VCaP (cell line): ENCODE measurements at regions not wholly inside any gene's neighbourhood (a gene's known extent, or its start where the extent isn't known, plus 50 kb on each side); places are given as distances from the start of the nearest gene placed in this dataset.
"Not testable (repeated sequence)": the region's sequence is repeated elsewhere in the genome, so short reads cannot be mapped to it uniquely, and the experiment has no call there.

ENCODE experiments used
- H3K27ac ChIP-seq: fragments of 450-650 bp; 2 replicates; pipeline ENCODE4 v1.5.1; 2017
- CTCF ChIP-seq: fragments of 450-650 bp; conservative IDR thresholded peaks from 2 replicates; pipeline ENCODE4 v1.5.1; 2017; ENCODE audit warnings: mild to moderate bottlenecking, moderate library complexity

DNA sequence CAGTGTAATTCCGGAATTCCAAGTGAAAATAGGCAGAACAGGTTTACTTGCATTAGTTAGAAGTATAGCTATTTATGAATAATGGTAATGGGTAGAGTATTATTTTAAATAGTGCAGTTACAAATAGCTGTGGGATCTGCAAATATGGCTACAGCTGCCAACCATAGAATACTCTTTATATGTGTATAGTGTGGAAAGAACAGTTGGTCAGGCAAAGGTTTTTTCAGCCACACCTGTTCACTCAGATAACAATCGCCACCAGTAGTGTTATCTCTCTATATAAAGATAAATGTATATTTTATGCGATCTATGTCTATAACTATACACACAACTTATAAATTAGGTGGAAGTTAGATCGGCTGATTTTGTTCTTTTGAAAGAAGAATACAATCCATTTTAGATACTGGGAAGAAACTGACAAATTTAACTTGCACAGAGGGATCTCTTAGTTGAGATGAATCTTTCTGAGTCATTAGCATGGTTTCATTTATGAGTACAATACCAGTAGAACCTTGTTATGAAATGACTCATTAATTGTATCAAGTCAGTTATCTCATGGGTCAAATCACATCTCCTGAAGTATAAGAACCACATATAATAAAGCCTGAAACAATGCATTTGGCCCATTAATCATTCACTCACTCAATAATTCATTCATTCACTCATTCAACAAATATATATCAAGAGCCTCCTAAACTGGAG is 100.9 kb upstream of the NR3C2 start:
- no peak for TF ChIP-seq CTCF
- H3K27ac ChIP-seq = no peak overlapping the region

GRCh38 chr4:148540622-148541326 is 98.6 kb upstream of the NR3C2 start:
- H3K27ac ChIP-seq = no peak overlapping the region
- no peak for TF ChIP-seq CTCF

- H3K27ac ChIP-seq = no peak overlapping the region
- TF ChIP-seq CTCF = no peak
Observed at GRCh38 chr4:148539387-148539786, 97.2 kb upstream of the NR3C2 start.

DNA sequence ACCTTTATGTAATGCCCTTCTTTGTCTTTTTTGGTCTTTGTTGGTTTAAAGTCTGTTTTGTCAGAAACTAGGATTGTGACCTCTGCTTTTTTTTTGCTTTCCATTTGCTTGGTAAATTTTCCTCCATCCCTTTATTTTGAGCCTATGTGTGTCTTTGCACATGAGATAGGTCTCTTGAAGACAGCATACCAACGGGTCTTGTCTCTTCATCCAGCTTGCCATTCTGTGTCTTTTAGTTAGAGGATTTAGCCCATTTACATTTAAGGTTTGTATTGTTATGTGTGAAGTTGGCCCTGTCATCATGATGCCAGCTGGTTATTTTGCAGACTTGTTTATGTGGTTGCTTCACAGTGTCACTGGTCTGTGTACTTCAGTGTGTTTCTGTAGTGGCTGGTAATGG is 91.6 kb upstream of the NR3C2 start:
- H3K27ac ChIP-seq = not testable (repeated sequence)

GRCh38 chr4:148530114-148530513 is 87.9 kb upstream of the NR3C2 start:
- H3K27ac ChIP-seq = no peak overlapping the region
- no peak for TF ChIP-seq CTCF

DNA sequence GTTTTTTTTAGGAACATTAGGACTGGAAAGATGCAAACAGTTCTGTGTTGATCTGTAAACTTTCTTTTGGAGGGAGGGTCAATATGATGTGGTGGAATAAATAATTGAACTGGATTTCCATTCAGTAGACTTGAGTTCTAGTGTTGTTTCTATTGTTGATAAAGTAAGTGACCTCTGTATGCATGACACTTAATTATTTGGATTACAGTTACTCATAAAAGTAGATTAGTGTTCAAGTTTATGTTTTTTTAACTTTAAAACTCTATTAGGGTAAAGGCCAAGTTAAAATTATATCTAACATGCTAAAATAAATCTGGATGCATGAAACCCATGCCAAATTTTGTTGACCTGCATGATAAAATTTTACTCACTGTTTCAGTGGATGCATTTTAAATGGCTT is 85.4 kb upstream of the NR3C2 start:
- no peak overlapping the region for H3K27ac ChIP-seq
- TF ChIP-seq CTCF = no peak

GRCh38 chr4:148522995-148523394 is 80.8 kb upstream of the NR3C2 start:
- TF ChIP-seq CTCF = no peak
- no peak overlapping the region for H3K27ac ChIP-seq

GRCh38 chr4:148515248-148515647 is 73.0 kb upstream of the NR3C2 start:
- no peak for TF ChIP-seq CTCF
- no peak overlapping the region for H3K27ac ChIP-seq
